HepG2 (cell line): ENCODE measurements at regions not wholly inside any gene's neighbourhood (a gene's known extent, or its start where the extent isn't known, plus 50 kb on each side); places are given as distances from the start of the nearest gene placed in this dataset.

Experiments used
- ARID3A ChIP-seq: IDR thresholded peaks from 2 replicates; pipeline ENCODE4 v1.6.1; 2012; ENCODE audit warnings: low read depth, low read length, improper control_type of control experiment
- ATM ChIP-seq: fragments of 450-650 bp; IDR thresholded peaks from 2 replicates; pipeline ENCODE4 v1.7.1; 2017; ENCODE audit warnings: mild to moderate bottlenecking, borderline replicate concordance
- CCDC6 ChIP-seq: sonication (generic); formaldehyde crosslinking; IDR thresholded peaks from 2 replicates; pipeline ENCODE4 v1.8.1; 2022; ENCODE audit warnings: mild to moderate bottlenecking, missing genetic modification reagents, moderate library complexity
- FOXA1 ChIP-seq, 2 experiments: fragments of 450-650 bp in 1 of 2; sonication (generic) in 1 of 2; formaldehyde crosslinking in 1 of 2; IDR thresholded peaks; 2 replicates each; pipeline versions ENCODE4 v1.4.0 to v1.6.1; 2016 to 2020; ENCODE audit warnings: missing genetic modification reagents in 1 of 2
- GATAD1 ChIP-seq: IDR thresholded peaks from 2 replicates; pipeline ENCODE4 v1.6.1; 2016; ENCODE audit warnings: missing genetic modification reagents, missing compliant biosample characterization
- HDAC2 ChIP-seq: sonication (generic); formaldehyde crosslinking; IDR thresholded peaks from 2 replicates; pipeline ENCODE4 v1.4.0; 2020; ENCODE audit warnings: missing genetic modification reagents
- HNF4A ChIP-seq: sonication (generic); formaldehyde crosslinking; IDR thresholded peaks from 2 replicates; pipeline ENCODE4 v1.4.0; 2020; ENCODE audit warnings: missing genetic modification reagents
- IKZF4 ChIP-seq: sonication (generic); formaldehyde crosslinking; IDR thresholded peaks from 2 replicates; pipeline ENCODE4 v1.5.1; 2020; ENCODE audit warnings: borderline replicate concordance, mild to moderate bottlenecking, low read depth, missing genetic modification reagents; ENCODE audit errors: not compliant biosample characterization
- MBNL3 ChIP-seq: fragments of 250-450 bp; sonication (Bioruptor Pico); conservative IDR thresholded peaks from 2 replicates; pipeline ENCODE4 v1.8.0; 2022; ENCODE audit warnings: mild to moderate bottlenecking, inconsistent platforms
- MED13 ChIP-seq: sonication (generic); formaldehyde crosslinking; IDR thresholded peaks from 2 replicates; pipeline ENCODE4 v1.5.0; 2020; ENCODE audit warnings: missing genetic modification reagents
- MIXL1 ChIP-seq: IDR thresholded peaks from 2 replicates; pipeline ENCODE4 v1.6.1; 2016
- NCOR1 ChIP-seq: fragments of 200-600 bp; sonication (generic); IDR thresholded peaks from 2 replicates; pipeline ENCODE4 v1.7.0; 2017; ENCODE audit warnings: antibody characterized with exemption, low read length, borderline replicate concordance
- SAP130 ChIP-seq: IDR thresholded peaks from 2 replicates; pipeline ENCODE4 v1.6.1; 2016; ENCODE audit warnings: low read depth
- SIX1 ChIP-seq: sonication (generic); formaldehyde crosslinking; IDR thresholded peaks from 2 replicates; pipeline ENCODE4 v1.4.0; 2020; ENCODE audit warnings: missing genetic modification reagents, borderline replicate concordance
- SP5 ChIP-seq: IDR thresholded peaks from 2 replicates; pipeline ENCODE4 v1.6.1; 2016; ENCODE audit warnings: low read depth, borderline replicate concordance
- ZIK1 ChIP-seq: sonication (generic); formaldehyde crosslinking; IDR thresholded peaks from 2 replicates; pipeline ENCODE4 v1.5.0; 2020; ENCODE audit warnings: mild to moderate bottlenecking, low read depth, missing genetic modification reagents, borderline replicate concordance
- ZMYM3 ChIP-seq: sonication (generic); formaldehyde crosslinking; IDR thresholded peaks from 2 replicates; pipeline ENCODE4 v1.5.1; 2020; ENCODE audit warnings: mild to moderate bottlenecking, missing genetic modification reagents
- ZNF251 ChIP-seq: sonication (generic); formaldehyde crosslinking; IDR thresholded peaks from 2 replicates; pipeline ENCODE4 v1.9.0; 2021; ENCODE audit warnings: mild to moderate bottlenecking, missing genetic modification reagents
- ZNF484 ChIP-seq: sonication (generic); formaldehyde crosslinking; IDR thresholded peaks from 2 replicates; pipeline ENCODE4 v1.5.1; 2020; ENCODE audit warnings: mild to moderate bottlenecking, low read depth, missing genetic modification reagents, borderline replicate concordance
- ZNF496 ChIP-seq: sonication (generic); formaldehyde crosslinking; IDR thresholded peaks from 2 replicates; pipeline ENCODE4 v1.8.1; 2023; ENCODE audit warnings: mild to moderate bottlenecking, moderate library complexity, missing genetic modification reagents; ENCODE audit not compliant: insufficient replicate concordance
- ZNF550 ChIP-seq: sonication (generic); formaldehyde crosslinking; IDR thresholded peaks from 2 replicates; pipeline ENCODE4 v1.4.0; 2020; ENCODE audit warnings: mild to moderate bottlenecking, missing genetic modification reagents, borderline replicate concordance
- TF ChIP-seq, protein P1 (sequence below): sonication (generic); formaldehyde crosslinking; IDR thresholded peaks from 2 replicates; pipeline ENCODE4 v1.8.0; 2022; ENCODE audit warnings: mild to moderate bottlenecking, missing genetic modification reagents
- TF ChIP-seq, protein P2 (sequence below): sonication (generic); formaldehyde crosslinking; IDR thresholded peaks from 2 replicates; pipeline ENCODE4 v1.4.0; 2020; ENCODE audit warnings: missing genetic modification reagents

DNA sequence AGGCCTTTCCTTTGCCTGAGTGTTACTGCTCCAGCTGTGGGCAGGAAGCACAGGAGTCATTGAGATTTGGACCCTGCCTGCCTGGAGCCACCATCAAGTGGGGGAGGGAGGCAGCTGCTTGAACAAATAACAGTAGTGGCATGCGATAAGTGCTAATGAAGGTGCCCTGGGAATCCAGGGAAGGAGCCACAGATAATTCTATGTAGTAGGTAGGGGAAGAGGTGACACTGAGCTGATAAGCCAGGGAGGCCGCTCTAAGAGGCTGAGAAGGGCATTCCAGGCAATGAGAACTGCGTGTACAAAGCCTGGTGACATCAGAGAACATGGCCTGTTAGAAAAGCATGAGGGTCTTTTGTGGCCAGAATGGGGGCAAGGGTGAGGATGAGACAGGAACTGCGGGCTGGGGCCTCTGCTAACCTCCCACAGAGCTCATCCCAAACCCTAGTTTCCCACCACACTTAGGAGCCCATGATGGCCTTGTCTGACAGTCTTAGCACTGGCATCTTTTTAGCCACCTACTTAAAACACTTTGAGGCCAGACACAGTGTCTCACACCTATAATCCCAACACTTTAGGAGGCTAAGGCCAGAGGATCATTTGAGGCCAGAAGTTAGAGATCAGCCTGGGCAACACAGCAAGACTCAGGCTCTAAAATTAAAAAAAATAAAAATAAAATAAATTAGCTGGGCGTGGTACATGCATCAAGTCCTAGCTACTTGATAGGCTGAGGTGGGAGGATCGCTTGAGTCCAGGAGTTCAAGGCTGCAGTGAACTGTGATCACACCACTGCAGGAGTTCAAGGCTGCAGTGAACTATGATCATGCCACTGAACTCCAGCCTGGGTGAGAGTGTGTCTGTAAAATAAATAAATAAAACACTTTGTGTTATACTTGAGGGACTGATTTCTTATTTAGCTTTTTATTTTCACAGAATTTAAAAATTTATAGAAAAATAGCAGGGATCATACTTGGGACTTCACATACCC is 58.9 kb downstream of the TET3 start (continued):
- no peak for TF ChIP-seq ARID3A
- no peak for TF ChIP-seq CCDC6
- TF ChIP-seq MIXL1 (CRISPR knock-in tag), result peak; percentile 77
- no peak for TF ChIP-seq ZIK1
- peak; percentile 92 for TF ChIP-seq HNF4A
- TF ChIP-seq ZNF550 (CRISPR knock-in tag), result 0 out of 2 replicates have a peak, but pooled peaks have one; percentile 58
- no peak for TF ChIP-seq FOXA1 (IDR thresholded peaks at IDR 0.05)
- peak; percentile 45; the same call in 1 of the 2 replicates for TF ChIP-seq FOXA1 (CRISPR knock-in tag; IDR thresholded peaks at IDR 0.05)
- peak; percentile 50; the same call in 1 of the 2 replicates for TF ChIP-seq ZMYM3 (CRISPR knock-in tag)
- TF ChIP-seq NCOR1, result peak; percentile 90
- TF ChIP-seq MBNL3 (CRISPR knock-in tag), result no peak
- no peak for TF ChIP-seq ZNF251
- no peak for TF ChIP-seq GATAD1 (CRISPR knock-in tag)
- no peak for TF ChIP-seq ZNF484 (CRISPR knock-in tag)
- TF ChIP-seq SIX1, result no peak
- TF ChIP-seq SAP130, result peak; percentile 41; the same call in 1 of the 2 replicates
- TF ChIP-seq, protein P1, sequence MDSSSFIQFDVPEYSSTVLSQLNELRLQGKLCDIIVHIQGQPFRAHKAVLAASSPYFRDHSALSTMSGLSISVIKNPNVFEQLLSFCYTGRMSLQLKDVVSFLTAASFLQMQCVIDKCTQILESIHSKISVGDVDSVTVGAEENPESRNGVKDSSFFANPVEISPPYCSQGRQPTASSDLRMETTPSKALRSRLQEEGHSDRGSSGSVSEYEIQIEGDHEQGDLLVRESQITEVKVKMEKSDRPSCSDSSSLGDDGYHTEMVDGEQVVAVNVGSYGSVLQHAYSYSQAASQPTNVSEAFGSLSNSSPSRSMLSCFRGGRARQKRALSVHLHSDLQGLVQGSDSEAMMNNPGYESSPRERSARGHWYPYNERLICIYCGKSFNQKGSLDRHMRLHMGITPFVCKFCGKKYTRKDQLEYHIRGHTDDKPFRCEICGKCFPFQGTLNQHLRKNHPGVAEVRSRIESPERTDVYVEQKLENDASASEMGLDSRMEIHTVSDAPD (CRISPR knock-in tag), result 0 out of 2 replicates have a peak, but pooled peaks have one; percentile 17
- no peak for TF ChIP-seq MED13
- TF ChIP-seq IKZF4, result no peak
- TF ChIP-seq ATM, result no peak
- TF ChIP-seq, protein P2, sequence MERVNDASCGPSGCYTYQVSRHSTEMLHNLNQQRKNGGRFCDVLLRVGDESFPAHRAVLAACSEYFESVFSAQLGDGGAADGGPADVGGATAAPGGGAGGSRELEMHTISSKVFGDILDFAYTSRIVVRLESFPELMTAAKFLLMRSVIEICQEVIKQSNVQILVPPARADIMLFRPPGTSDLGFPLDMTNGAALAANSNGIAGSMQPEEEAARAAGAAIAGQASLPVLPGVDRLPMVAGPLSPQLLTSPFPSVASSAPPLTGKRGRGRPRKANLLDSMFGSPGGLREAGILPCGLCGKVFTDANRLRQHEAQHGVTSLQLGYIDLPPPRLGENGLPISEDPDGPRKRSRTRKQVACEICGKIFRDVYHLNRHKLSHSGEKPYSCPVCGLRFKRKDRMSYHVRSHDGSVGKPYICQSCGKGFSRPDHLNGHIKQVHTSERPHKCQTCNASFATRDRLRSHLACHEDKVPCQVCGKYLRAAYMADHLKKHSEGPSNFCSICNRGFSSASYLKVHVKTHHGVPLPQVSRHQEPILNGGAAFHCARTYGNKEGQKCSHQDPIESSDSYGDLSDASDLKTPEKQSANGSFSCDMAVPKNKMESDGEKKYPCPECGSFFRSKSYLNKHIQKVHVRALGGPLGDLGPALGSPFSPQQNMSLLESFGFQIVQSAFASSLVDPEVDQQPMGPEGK, result peak; percentile 46; the same call in 1 of the 2 replicates
- 0 out of 2 replicates have a peak, but pooled peaks have one; percentile 58 for TF ChIP-seq SP5
- no peak for TF ChIP-seq ZNF496 (CRISPR knock-in tag)
- peak; percentile 47; the same call in 1 of the 2 replicates for TF ChIP-seq HDAC2 (CRISPR knock-in tag)
